HEK293 (cell line): ENCODE measurements at regions not wholly inside any gene's neighbourhood (a gene's known extent, or its start where the extent isn't known, plus 50 kb on each side); places are given as distances from the start of the nearest gene placed in this dataset.

Source experiments
- MEIS1 ChIP-seq: sonication (generic); formaldehyde crosslinking; IDR thresholded peaks from 2 replicates; pipeline ENCODE4 v1.8.1; 2022; ENCODE audit warnings: missing genetic modification reagents, mild to moderate bottlenecking, borderline replicate concordance
- SALL2 ChIP-seq: fragments of 450-650 bp; formaldehyde crosslinking; IDR thresholded peaks from 2 replicates; pipeline ENCODE4 v1.5.0; 2017; ENCODE audit warnings: missing biosample characterization, mild to moderate bottlenecking, missing genetic modification characterization, borderline replicate concordance
- SETDB1 ChIP-seq: IDR thresholded peaks from one replicate; pipeline ENCODE4 v1.6.1; 2017; ENCODE audit warnings: mild to moderate bottlenecking, low read length, moderate library complexity, mixed read lengths; ENCODE audit not compliant: insufficient read length
- SP2 ChIP-seq: fragments of 450-650 bp; formaldehyde crosslinking; IDR thresholded peaks from 2 replicates; pipeline ENCODE4 v1.5.1; 2016; ENCODE audit warnings: missing biosample characterization, missing genetic modification characterization
- ZBTB1 ChIP-seq: fragments of 450-650 bp; formaldehyde crosslinking; IDR thresholded peaks from 2 replicates; pipeline ENCODE4 v1.5.1; 2016; ENCODE audit warnings: missing biosample characterization, missing genetic modification characterization
- ZBTB17 ChIP-seq: fragments of 450-650 bp; formaldehyde crosslinking; IDR thresholded peaks from 2 replicates; pipeline ENCODE4 v1.5.1; 2016; ENCODE audit warnings: missing biosample characterization, missing genetic modification characterization
- ZFP3 ChIP-seq: fragments of 450-650 bp; formaldehyde crosslinking; IDR thresholded peaks from 2 replicates; pipeline ENCODE4 v1.5.1; 2016; ENCODE audit warnings: low read depth, missing biosample characterization, missing genetic modification characterization
- ZNF138 ChIP-seq: fragments of 450-650 bp; formaldehyde crosslinking; IDR thresholded peaks from 2 replicates; pipeline ENCODE4 v1.5.1; 2016; ENCODE audit warnings: missing biosample characterization, missing genetic modification characterization, borderline replicate concordance
- ZNF146 ChIP-seq: fragments of 450-650 bp; formaldehyde crosslinking; IDR thresholded peaks from 2 replicates; pipeline ENCODE4 v1.5.1; 2016; ENCODE audit warnings: missing biosample characterization, missing genetic modification characterization
- ZNF169 ChIP-seq: fragments of 450-650 bp; formaldehyde crosslinking; IDR thresholded peaks from 2 replicates; pipeline ENCODE4 v1.5.1; 2016; ENCODE audit warnings: missing biosample characterization, missing genetic modification characterization
- ZNF23 ChIP-seq: fragments of 450-650 bp; formaldehyde crosslinking; IDR thresholded peaks from 2 replicates; pipeline ENCODE4 v1.5.1; 2016; ENCODE audit warnings: missing biosample characterization, missing genetic modification characterization, borderline replicate concordance
- ZNF292 ChIP-seq: fragments of 450-650 bp; formaldehyde crosslinking; IDR thresholded peaks from 2 replicates; pipeline ENCODE4 v1.5.1; 2016; ENCODE audit warnings: low read depth, missing biosample characterization, missing genetic modification characterization, borderline replicate concordance
- ZNF426 ChIP-seq: fragments of 450-650 bp; formaldehyde crosslinking; IDR thresholded peaks from 2 replicates; pipeline ENCODE4 v1.5.1; 2017; ENCODE audit warnings: missing biosample characterization, missing genetic modification characterization, mild to moderate bottlenecking, inconsistent platforms, moderate library complexity
- ZNF529 ChIP-seq: fragments of 450-650 bp; formaldehyde crosslinking; IDR thresholded peaks from 2 replicates; pipeline ENCODE4 v1.5.1; 2017; ENCODE audit warnings: missing genetic modification characterization, missing biosample characterization; ENCODE audit not compliant: insufficient replicate concordance
- ZNF530 ChIP-seq: fragments of 450-650 bp; formaldehyde crosslinking; IDR thresholded peaks from 2 replicates; pipeline ENCODE4 v1.5.1; 2016; ENCODE audit warnings: low read depth, missing biosample characterization, missing genetic modification characterization
- ZNF549 ChIP-seq: fragments of 450-650 bp; IDR thresholded peaks from 2 replicates; pipeline ENCODE4 v1.5.1; 2018; ENCODE audit warnings: missing biosample characterization, missing genetic modification characterization, mild to moderate bottlenecking, inconsistent platforms, moderate library complexity
- ZNF626 ChIP-seq: fragments of 450-650 bp; sonication (Bioruptor Pico); formaldehyde crosslinking; IDR thresholded peaks from 2 replicates; pipeline ENCODE4 v1.5.1; 2018; ENCODE audit warnings: missing biosample characterization, missing genetic modification characterization, inconsistent platforms
- ZNF76 ChIP-seq: fragments of 450-650 bp; formaldehyde crosslinking; IDR thresholded peaks from 2 replicates; pipeline ENCODE4; 2016; ENCODE audit warnings: low read depth, missing biosample characterization, missing genetic modification characterization, borderline replicate concordance
- ZNF768 ChIP-seq: fragments of 450-650 bp; formaldehyde crosslinking; IDR thresholded peaks from 2 replicates; pipeline ENCODE4 v1.5.1; 2018; ENCODE audit warnings: missing biosample characterization, mild to moderate bottlenecking, missing genetic modification characterization
- ZNF843 ChIP-seq: fragments of 450-650 bp; formaldehyde crosslinking; IDR thresholded peaks from 2 replicates; pipeline ENCODE4 v1.5.1; 2016; ENCODE audit warnings: missing biosample characterization, missing genetic modification characterization
- ZXDB ChIP-seq: fragments of 450-650 bp; formaldehyde crosslinking; IDR thresholded peaks from 2 replicates; pipeline ENCODE4 v1.5.1; 2016; ENCODE audit warnings: missing biosample characterization, missing genetic modification characterization
- TF ChIP-seq, protein P1 (sequence below): fragments of 450-650 bp; formaldehyde crosslinking; IDR thresholded peaks from 2 replicates; pipeline ENCODE4 v1.5.1; 2016; ENCODE audit warnings: missing biosample characterization, missing genetic modification characterization, borderline replicate concordance
- TF ChIP-seq, protein P2 (sequence below): fragments of 450-650 bp; formaldehyde crosslinking; IDR thresholded peaks from 2 replicates; pipeline ENCODE4; 2016; ENCODE audit warnings: missing biosample characterization, missing genetic modification characterization
- TF ChIP-seq, protein P3 (sequence below): fragments of 450-650 bp; formaldehyde crosslinking; IDR thresholded peaks from 2 replicates; pipeline ENCODE4 v1.5.1; 2016; ENCODE audit warnings: missing biosample characterization, missing genetic modification characterization
- TF ChIP-seq, protein P4 (sequence below): fragments of 450-650 bp; formaldehyde crosslinking; IDR thresholded peaks from 2 replicates; pipeline ENCODE4 v1.5.1; 2017; ENCODE audit warnings: missing biosample characterization, missing genetic modification characterization
- TF ChIP-seq, protein P5 (sequence below): fragments of 450-650 bp; formaldehyde crosslinking; IDR thresholded peaks from 2 replicates; pipeline ENCODE4 v1.5.1; 2016; ENCODE audit warnings: missing biosample characterization, missing genetic modification characterization
- TF ChIP-seq, protein P6 (sequence below): fragments of 450-650 bp; formaldehyde crosslinking; IDR thresholded peaks from 2 replicates; pipeline ENCODE4 v1.5.1; 2017; ENCODE audit warnings: missing biosample characterization, missing genetic modification characterization

DNA sequence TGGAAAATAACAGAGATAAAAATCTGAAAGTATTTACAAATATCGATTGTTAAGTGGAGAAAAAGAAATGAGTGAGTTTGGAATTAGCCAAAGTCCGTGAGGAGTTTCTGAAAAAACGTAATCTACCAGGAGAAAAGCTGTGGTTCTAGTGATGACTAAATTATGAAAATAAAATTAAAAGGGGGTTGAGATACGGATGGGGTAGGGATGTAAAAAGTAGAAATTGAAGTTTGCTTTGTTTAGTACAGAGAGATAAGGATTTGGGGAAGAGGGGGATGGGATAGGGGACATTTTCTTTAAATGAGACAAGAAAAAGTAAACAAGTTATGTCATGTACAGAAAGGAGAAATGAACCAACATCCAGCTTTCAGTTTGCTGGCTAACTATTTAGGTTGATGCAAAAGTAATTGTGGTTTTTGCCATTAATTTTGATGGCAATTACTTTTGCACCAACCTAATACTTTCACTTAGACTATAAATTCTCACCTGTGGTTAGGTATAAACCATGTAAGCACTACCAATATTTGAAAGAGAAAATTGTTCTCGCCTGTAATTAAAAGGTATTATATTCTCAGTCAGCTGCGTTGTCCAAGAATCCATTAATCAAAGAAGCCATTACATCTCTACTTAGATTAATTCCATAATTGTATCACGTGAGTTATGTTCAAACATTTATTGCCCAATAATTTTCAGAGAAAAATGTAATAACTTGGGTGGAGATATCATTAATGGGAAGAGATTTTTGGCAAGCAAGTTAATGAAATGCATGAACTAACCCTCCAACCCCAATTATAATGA is 143.0 kb upstream of the NRP1 start (continued):
- TF ChIP-seq ZNF529 (tag by site-specific recombination) (no peak), SETDB1 (no peak), ZNF768 (tag by site-specific recombination) (no peak), ZNF843 (tag by site-specific recombination) (peak; percentile 88), ZBTB17 (tag by site-specific recombination) (peak; percentile 66; the same call in 1 of the 2 replicates), ZNF146 (tag by site-specific recombination) (0 out of 2 replicates have a peak, but pooled peaks have one; percentile 39), ZNF549 (tag by site-specific recombination) (no peak), ZNF292 (tag by site-specific recombination) (no peak), ZFP3 (no peak), ZNF169 (no peak), MEIS1 (CRISPR knock-in tag) (no peak), ZNF530 (tag by site-specific recombination) (no peak), ZNF626 (no peak), SALL2 (tag by site-specific recombination) (no peak), ZNF23 (tag by site-specific recombination) (no peak), ZNF426 (tag by site-specific recombination) (no peak), ZNF76 (tag by site-specific recombination) (no peak; the same call in 1 of the 2 replicates), ZBTB1 (tag by site-specific recombination) (peak; percentile 69; the same call in 1 of the 2 replicates), ZXDB (peak; percentile 92), ZNF138 (tag by site-specific recombination) (no peak), SP2 (tag by site-specific recombination) (0 out of 2 replicates have a peak, but pooled peaks have one; percentile 6)
- TF ChIP-seq, protein P1, sequence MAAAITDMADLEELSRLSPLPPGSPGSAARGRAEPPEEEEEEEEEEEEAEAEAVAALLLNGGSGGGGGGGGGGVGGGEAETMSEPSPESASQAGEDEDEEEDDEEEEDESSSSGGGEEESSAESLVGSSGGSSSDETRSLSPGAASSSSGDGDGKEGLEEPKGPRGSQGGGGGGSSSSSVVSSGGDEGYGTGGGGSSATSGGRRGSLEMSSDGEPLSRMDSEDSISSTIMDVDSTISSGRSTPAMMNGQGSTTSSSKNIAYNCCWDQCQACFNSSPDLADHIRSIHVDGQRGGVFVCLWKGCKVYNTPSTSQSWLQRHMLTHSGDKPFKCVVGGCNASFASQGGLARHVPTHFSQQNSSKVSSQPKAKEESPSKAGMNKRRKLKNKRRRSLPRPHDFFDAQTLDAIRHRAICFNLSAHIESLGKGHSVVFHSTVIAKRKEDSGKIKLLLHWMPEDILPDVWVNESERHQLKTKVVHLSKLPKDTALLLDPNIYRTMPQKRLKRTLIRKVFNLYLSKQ = 0 out of 2 replicates have a peak, but pooled peaks have one; percentile 67
- TF ChIP-seq, protein P2, sequence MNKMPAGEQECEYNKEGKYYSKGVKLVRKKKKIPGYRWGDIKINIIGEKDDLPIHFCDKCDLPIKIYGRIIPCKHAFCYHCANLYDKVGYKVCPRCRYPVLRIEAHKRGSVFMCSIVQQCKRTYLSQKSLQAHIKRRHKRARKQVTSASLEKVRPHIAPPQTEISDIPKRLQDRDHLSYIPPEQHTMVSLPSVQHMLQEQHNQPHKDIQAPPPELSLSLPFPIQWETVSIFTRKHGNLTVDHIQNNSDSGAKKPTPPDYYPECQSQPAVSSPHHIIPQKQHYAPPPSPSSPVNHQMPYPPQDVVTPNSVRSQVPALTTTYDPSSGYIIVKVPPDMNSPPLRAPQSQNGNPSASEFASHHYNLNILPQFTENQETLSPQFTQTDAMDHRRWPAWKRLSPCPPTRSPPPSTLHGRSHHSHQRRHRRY (tag by site-specific recombination) = no peak
- TF ChIP-seq, protein P3, sequence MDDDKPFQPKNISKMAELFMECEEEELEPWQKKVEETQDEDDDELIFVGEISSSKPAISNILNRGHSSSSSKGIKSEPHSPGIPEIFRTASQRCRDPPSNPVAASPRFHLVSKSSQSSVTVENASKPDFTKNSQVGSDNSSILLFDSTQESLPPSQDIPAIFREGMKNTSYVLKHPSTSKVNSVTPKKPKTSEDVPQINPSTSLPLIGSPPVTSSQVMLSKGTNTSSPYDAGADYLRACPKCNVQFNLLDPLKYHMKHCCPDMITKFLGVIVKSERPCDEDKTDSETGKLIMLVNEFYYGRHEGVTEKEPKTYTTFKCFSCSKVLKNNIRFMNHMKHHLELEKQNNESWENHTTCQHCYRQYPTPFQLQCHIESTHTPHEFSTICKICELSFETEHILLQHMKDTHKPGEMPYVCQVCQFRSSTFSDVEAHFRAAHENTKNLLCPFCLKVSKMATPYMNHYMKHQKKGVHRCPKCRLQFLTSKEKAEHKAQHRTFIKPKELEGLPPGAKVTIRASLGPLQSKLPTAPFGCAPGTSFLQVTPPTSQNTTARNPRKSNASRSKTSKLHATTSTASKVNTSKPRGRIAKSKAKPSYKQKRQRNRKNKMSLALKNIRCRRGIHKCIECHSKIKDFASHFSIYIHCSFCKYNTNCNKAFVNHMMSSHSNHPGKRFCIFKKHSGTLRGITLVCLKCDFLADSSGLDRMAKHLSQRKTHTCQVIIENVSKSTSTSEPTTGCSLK (tag by site-specific recombination) = no peak
- TF ChIP-seq, protein P4, sequence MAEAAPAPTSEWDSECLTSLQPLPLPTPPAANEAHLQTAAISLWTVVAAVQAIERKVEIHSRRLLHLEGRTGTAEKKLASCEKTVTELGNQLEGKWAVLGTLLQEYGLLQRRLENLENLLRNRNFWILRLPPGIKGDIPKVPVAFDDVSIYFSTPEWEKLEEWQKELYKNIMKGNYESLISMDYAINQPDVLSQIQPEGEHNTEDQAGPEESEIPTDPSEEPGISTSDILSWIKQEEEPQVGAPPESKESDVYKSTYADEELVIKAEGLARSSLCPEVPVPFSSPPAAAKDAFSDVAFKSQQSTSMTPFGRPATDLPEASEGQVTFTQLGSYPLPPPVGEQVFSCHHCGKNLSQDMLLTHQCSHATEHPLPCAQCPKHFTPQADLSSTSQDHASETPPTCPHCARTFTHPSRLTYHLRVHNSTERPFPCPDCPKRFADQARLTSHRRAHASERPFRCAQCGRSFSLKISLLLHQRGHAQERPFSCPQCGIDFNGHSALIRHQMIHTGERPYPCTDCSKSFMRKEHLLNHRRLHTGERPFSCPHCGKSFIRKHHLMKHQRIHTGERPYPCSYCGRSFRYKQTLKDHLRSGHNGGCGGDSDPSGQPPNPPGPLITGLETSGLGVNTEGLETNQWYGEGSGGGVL (tag by site-specific recombination) = peak; percentile 84
- TF ChIP-seq, protein P5, sequence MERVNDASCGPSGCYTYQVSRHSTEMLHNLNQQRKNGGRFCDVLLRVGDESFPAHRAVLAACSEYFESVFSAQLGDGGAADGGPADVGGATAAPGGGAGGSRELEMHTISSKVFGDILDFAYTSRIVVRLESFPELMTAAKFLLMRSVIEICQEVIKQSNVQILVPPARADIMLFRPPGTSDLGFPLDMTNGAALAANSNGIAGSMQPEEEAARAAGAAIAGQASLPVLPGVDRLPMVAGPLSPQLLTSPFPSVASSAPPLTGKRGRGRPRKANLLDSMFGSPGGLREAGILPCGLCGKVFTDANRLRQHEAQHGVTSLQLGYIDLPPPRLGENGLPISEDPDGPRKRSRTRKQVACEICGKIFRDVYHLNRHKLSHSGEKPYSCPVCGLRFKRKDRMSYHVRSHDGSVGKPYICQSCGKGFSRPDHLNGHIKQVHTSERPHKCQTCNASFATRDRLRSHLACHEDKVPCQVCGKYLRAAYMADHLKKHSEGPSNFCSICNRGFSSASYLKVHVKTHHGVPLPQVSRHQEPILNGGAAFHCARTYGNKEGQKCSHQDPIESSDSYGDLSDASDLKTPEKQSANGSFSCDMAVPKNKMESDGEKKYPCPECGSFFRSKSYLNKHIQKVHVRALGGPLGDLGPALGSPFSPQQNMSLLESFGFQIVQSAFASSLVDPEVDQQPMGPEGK = peak; percentile 73
- TF ChIP-seq, protein P6, sequence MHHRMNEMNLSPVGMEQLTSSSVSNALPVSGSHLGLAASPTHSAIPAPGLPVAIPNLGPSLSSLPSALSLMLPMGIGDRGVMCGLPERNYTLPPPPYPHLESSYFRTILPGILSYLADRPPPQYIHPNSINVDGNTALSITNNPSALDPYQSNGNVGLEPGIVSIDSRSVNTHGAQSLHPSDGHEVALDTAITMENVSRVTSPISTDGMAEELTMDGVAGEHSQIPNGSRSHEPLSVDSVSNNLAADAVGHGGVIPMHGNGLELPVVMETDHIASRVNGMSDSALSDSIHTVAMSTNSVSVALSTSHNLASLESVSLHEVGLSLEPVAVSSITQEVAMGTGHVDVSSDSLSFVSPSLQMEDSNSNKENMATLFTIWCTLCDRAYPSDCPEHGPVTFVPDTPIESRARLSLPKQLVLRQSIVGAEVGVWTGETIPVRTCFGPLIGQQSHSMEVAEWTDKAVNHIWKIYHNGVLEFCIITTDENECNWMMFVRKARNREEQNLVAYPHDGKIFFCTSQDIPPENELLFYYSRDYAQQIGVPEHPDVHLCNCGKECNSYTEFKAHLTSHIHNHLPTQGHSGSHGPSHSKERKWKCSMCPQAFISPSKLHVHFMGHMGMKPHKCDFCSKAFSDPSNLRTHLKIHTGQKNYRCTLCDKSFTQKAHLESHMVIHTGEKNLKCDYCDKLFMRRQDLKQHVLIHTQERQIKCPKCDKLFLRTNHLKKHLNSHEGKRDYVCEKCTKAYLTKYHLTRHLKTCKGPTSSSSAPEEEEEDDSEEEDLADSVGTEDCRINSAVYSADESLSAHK (tag by site-specific recombination) = peak; percentile 59
